Middle frontal gyrus (tissue), 1 donor: ENCODE measurements at regions not wholly inside any gene's neighbourhood (a gene's known extent, or its start where the extent isn't known, plus 50 kb on each side); places are given as distances from the start of the nearest gene placed in this dataset.
"Not testable (repeated sequence)": the region's sequence is repeated elsewhere in the genome, so short reads cannot be mapped to it uniquely, and the experiment has no call there.

Experiments
- DNase-seq: peaks from one replicate; pipeline ENCODE4 v3.0.0-alpha.2; 2015; ENCODE audit warnings: low spot score; ENCODE audit errors: extremely low spot score

GRCh38 chr5:79924936-79925893, 65.8 kb downstream of the MTX3 start:
- DNase-seq: no peak

- DNase-seq: no peak
Measured at GRCh38 chr5:79923431-79923830, 67.6 kb downstream of the MTX3 start.

- DNase-seq: no peak
Measured at GRCh38 chr5:79922626-79923025, 68.4 kb downstream of the MTX3 start.

GRCh38 chr5:79907452-79907851, 83.6 kb downstream of the MTX3 start:
- not testable (repeated sequence) for DNase-seq

- DNase-seq: not testable (repeated sequence)
Measured at GRCh38 chr5:79902571-79902970, 88.5 kb downstream of the MTX3 start.

GRCh38 chr5:79901631-79902030, 89.4 kb downstream of the MTX3 start:
- DNase-seq: no peak

GRCh38 chr5:79898611-79899010, 92.5 kb downstream of the MTX3 start:
- DNase-seq: no peak

GRCh38 chr5:79893976-79894375, 97.1 kb downstream of the MTX3 start:
- DNase-seq: no peak

GRCh38 chr5:79893485-79893884, 97.6 kb downstream of the MTX3 start:
- no peak for DNase-seq

- no peak for DNase-seq
Measured at GRCh38 chr5:79890930-79891249, 100.2 kb downstream of the MTX3 start.

- no peak for DNase-seq
Measured at GRCh38 chr5:79890119-79890929, 100.7 kb downstream of the MTX3 start.

- no peak for DNase-seq
Measured at GRCh38 chr5:79888643-79889042, 102.4 kb downstream of the MTX3 start.

GRCh38 chr5:79886925-79887655, 104.0 kb downstream of the MTX3 start:
- no peak for DNase-seq

- DNase-seq: no peak
Measured at GRCh38 chr5:79886456-79886855, 104.6 kb downstream of the MTX3 start.

- DNase-seq: not testable (repeated sequence)
Measured at GRCh38 chr5:79879880-79880279, 111.2 kb downstream of the MTX3 start.

- no peak for DNase-seq
Measured at GRCh38 chr5:79878721-79879336, 112.2 kb downstream of the MTX3 start.

- no peak for DNase-seq
Measured at GRCh38 chr5:79878136-79878679, 112.9 kb downstream of the MTX3 start.

GRCh38 chr5:79876456-79876855, 114.6 kb downstream of the MTX3 start:
- no peak for DNase-seq

- no peak for DNase-seq
Measured at GRCh38 chr5:79875230-79875629, 115.8 kb downstream of the MTX3 start.

GRCh38 chr5:79873187-79873586, 117.9 kb downstream of the MTX3 start:
- no peak for DNase-seq

- no peak for DNase-seq
Measured at GRCh38 chr5:79872291-79872690, 118.8 kb downstream of the MTX3 start.
